B cell (primary cell): ENCODE measurements at regions not wholly inside any gene's neighbourhood (a gene's known extent, or its start where the extent isn't known, plus 50 kb on each side); places are given as distances from the start of the nearest gene placed in this dataset.
"Not testable (repeated sequence)": the region's sequence is repeated elsewhere in the genome, so short reads cannot be mapped to it uniquely, and the experiment has no call there.

Experiments used
- ATAC-seq: fragments of 200-7000 bp; cut with Tn5 transposase; one replicate; pipeline ENCODE4 v1.10.0; 2021; ENCODE audit warnings: low read depth, mild to moderate bottlenecking, moderate number of reproducible peaks, moderate library complexity
- CTCF ChIA-PET: fragments of 350-600 bp; sonication (Branson Sonifier 250); formaldehyde crosslinking; loops from one replicate; lab custom pipeline; 2021; ENCODE audit warnings: antibody characterized with exemption, inconsistent platforms; lab: Charles Lee
- POLR2A ChIA-PET: fragments of 350-600 bp; sonication (Branson Sonifier 250); formaldehyde crosslinking; loops from one replicate; lab custom pipeline; 2021; ENCODE audit warnings: antibody characterized with exemption; lab: Charles Lee
- DNase-seq: peaks from one replicate; pipeline ENCODE4 v3.0.0; 2013
- H2AFZ ChIP-seq: 2 replicates; pipeline ENCODE4 v1.6.1; 2012; ENCODE audit warnings: mild to moderate bottlenecking, low read depth, low read length; ENCODE audit not compliant: insufficient read depth, poor library complexity, severe bottlenecking
- H3K27ac ChIP-seq, 2 donors: 1 replicate in 1 of 2; 2 replicates in 1 of 2; pipeline ENCODE4 v1.5.1; 2012 to 2013; ENCODE audit warnings: low read length in 2 of 2, mild to moderate bottlenecking in 2 of 2, moderate library complexity in 1 of 2
- H3K27me3 ChIP-seq, 4 experiments: fragments of 200-600 bp in 1 of 4; sonication (generic) in 1 of 4; replicated peaks in 1 of 4; 1 replicate in 2 of 4; 2 replicates in 2 of 4; pipeline versions ENCODE4 v1.6.1 to v1.7.0; 2013 to 2016; ENCODE audit warnings: low read length in 3 of 4, mild to moderate bottlenecking in 2 of 4, mixed read lengths in 1 of 4, moderate library complexity in 1 of 4; ENCODE audit not compliant: insufficient read depth in 4 of 4, control insufficient read depth in 3 of 4; ENCODE audit errors: control extremely low read depth in 1 of 4
- H3K36me3 ChIP-seq, 2 experiments: replicated peaks in 1 of 2; 1 replicate in 1 of 2; 2 replicates in 1 of 2; pipeline versions ENCODE4 v1.6.1 to v1.7.1; 2013; ENCODE audit warnings: low read length in 1 of 2; ENCODE audit not compliant: insufficient read depth in 2 of 2, control insufficient read depth in 1 of 2; ENCODE audit errors: control extremely low read depth in 1 of 2, extremely low read depth in 1 of 2
- H3K4me1 ChIP-seq, 2 donors: fragments of 200-600 bp in 1 of 2; sonication (generic) in 1 of 2; 1 replicate in 1 of 2; 2 replicates in 1 of 2; pipeline versions ENCODE4 v1.5.1 to v1.6.1; 2013 to 2017; ENCODE audit warnings: low read length in 2 of 2; ENCODE audit not compliant: control insufficient read depth in 2 of 2, insufficient read depth in 2 of 2
- H3K4me2 ChIP-seq: replicated peaks from 2 replicates; pipeline ENCODE3; 2012; ENCODE audit warnings: mild to moderate bottlenecking, low read depth, low read length; ENCODE audit not compliant: poor library complexity, severe bottlenecking
- H3K4me3 ChIP-seq, 5 experiments: fragments of 200-600 bp in 1 of 5; sonication (generic) in 1 of 5; 1 replicate in 3 of 5; 2 replicates in 2 of 5; pipeline versions ENCODE4 v1.5.1 to v1.7.0; 2011 to 2016; ENCODE audit warnings: low read length in 4 of 5, mild to moderate bottlenecking in 4 of 5, low read depth in 2 of 5, control low read depth in 1 of 5, moderate library complexity in 1 of 5; ENCODE audit not compliant: insufficient read depth in 1 of 5; ENCODE audit errors: control extremely low read depth in 1 of 5, extremely low read depth in 1 of 5
- H3K79me2 ChIP-seq: fragments of 200-600 bp; sonication (generic); one replicate; pipeline ENCODE4 v1.6.0; 2016; ENCODE audit warnings: low read length; ENCODE audit not compliant: control insufficient read depth, insufficient read depth
- H3K9ac ChIP-seq: fragments of 200-600 bp; sonication (generic); 2 replicates; pipeline ENCODE4 v1.6.1; 2017; ENCODE audit warnings: mild to moderate bottlenecking, low read length, moderate library complexity
- H3K9me3 ChIP-seq, 3 donors: one replicate each; pipeline versions ENCODE4 v1.6.1 to v1.7.1; 2013; ENCODE audit warnings: low read length in 2 of 3; ENCODE audit not compliant: control insufficient read depth in 2 of 3, insufficient read depth in 1 of 3; ENCODE audit errors: control extremely low read depth in 1 of 3
- H4K20me1 ChIP-seq: 2 replicates; pipeline ENCODE4 v1.6.0; 2012; ENCODE audit warnings: mild to moderate bottlenecking, low read length; ENCODE audit not compliant: insufficient read depth, control insufficient read depth, poor library complexity, severe bottlenecking
- H3K27ac Mint-ChIP-seq: one replicate; pipeline ENCODE4 v1.8.0; 2021; ENCODE audit warnings: mixed read lengths
- H3K27me3 Mint-ChIP-seq: one replicate; pipeline ENCODE4 v1.8.0; 2021; ENCODE audit warnings: mixed read lengths
- H3K4me1 Mint-ChIP-seq: one replicate; pipeline ENCODE4 v1.8.0; 2021; ENCODE audit warnings: mixed read lengths
- H3K4me3 Mint-ChIP-seq: one replicate; pipeline ENCODE4 v1.8.0; 2021; ENCODE audit warnings: mixed read lengths
- H3K9me3 Mint-ChIP-seq: one replicate; pipeline ENCODE4 v1.8.0; 2022; ENCODE audit warnings: mixed read lengths; ENCODE audit not compliant: insufficient read depth
- EZH2 ChIP-seq: IDR thresholded peaks from 2 replicates; pipeline ENCODE4 v1.6.1; 2012; ENCODE audit warnings: borderline replicate concordance, low read depth, mild to moderate bottlenecking, moderate library complexity, low read length; ENCODE audit not compliant: insufficient read depth, poor library complexity, severe bottlenecking
- whole genome bisulfite sequencing: methylation state at CpG from one replicate; pipeline ENCODE4 v1.1.5; 2013; ENCODE audit warnings: missing lambda C conversion rate; ENCODE audit not compliant: insufficient coverage; 5-methylcytosine and 5-hydroxymethylcytosine counted together
- intact Hi-C: fragments of 100-400 bp; cut with micrococcal nuclease; formaldehyde crosslinking; loops from one replicate; pipeline ENCODE4 v1.10.0; 2022
- TF ChIP-seq, protein P1 (sequence below): fragments of 200-600 bp; IDR thresholded peaks from one replicate; pipeline ENCODE4 v1.8.0; 2022; ENCODE audit warnings: antibody characterized with exemption, mild to moderate bottlenecking

DNA sequence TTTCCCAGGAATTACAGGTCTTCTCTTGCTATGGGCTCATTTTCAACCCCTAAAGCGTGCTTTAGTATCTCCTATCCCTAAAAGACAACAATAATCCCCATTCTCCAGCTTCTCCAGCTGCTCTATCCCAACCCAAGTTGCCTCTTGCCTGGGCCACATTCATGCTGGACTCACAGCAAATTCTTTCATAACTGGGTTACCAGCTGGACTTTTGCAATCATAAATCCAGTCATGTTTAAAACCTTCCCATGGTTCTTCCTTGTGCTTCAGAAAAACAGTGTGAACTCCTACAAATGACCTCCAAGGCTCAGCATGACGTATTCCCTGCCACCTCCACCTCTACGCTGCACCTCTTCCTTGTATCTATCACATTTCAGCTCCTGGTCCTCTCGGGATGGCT is 346.9 kb downstream of the GADD45G start:
- TF ChIP-seq, protein P1, sequence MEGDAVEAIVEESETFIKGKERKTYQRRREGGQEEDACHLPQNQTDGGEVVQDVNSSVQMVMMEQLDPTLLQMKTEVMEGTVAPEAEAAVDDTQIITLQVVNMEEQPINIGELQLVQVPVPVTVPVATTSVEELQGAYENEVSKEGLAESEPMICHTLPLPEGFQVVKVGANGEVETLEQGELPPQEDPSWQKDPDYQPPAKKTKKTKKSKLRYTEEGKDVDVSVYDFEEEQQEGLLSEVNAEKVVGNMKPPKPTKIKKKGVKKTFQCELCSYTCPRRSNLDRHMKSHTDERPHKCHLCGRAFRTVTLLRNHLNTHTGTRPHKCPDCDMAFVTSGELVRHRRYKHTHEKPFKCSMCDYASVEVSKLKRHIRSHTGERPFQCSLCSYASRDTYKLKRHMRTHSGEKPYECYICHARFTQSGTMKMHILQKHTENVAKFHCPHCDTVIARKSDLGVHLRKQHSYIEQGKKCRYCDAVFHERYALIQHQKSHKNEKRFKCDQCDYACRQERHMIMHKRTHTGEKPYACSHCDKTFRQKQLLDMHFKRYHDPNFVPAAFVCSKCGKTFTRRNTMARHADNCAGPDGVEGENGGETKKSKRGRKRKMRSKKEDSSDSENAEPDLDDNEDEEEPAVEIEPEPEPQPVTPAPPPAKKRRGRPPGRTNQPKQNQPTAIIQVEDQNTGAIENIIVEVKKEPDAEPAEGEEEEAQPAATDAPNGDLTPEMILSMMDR, result no peak
- DNase-seq (no peak), ATAC-seq (no peak)
- H2AFZ ChIP-seq, result no peak overlapping the region
- Mint-ChIP-seq H3K4me3 (no peak overlapping the region), H3K27ac (no peak overlapping the region), H3K27me3 (peaks cover 4% of the 10 kb centered on the region), H3K4me1 (no peaks in the 10 kb centered on the region), H3K9me3 (peaks cover 5% of the 10 kb centered on the region)
- no peaks in the 10 kb centered on the region for H4K20me1 ChIP-seq
- no peaks in the 10 kb centered on the region for H3K9me3 ChIP-seq
- no peaks in the 10 kb centered on the region for H3K79me2 ChIP-seq
- CTCF ChIA-PET, result no interaction called here
- intact Hi-C loops, result no loop called here
- no peaks in the 10 kb centered on the region for H3K27me3 ChIP-seq
- POLR2A ChIA-PET, result no interaction called here
- 94% methylated on average over 3 of the region's 4 CpGs for WGBS
- H3K4me1 ChIP-seq, result no peaks in the 10 kb centered on the region
- H3K36me3 ChIP-seq, result no peaks in the 10 kb centered on the region
- no peak overlapping the region for H3K4me3 ChIP-seq
- no peak overlapping the region for H3K27ac ChIP-seq
- H3K4me2 ChIP-seq, result no peak overlapping the region
- H3K9ac ChIP-seq, result no peak overlapping the region

DNA sequence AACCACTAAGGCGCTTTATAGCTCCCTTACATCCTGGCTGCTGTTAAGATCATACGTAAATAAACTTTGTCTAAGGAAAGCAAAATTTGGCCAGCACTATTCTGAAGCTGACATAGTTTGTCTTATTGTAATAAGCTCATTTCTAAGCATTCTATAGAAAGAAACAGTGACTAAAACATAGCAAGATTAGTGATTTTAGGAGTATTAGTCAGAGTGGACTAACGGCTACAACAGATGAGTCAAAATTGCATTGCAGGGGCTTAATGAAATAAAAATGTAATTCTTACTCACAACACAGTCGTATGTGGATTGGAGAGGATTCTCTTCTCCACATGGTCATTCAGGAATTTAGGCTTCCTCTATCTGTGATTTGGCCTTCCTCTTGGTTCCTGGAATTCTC is 347.6 kb downstream of the GADD45G start:
- intact Hi-C loops, result no loop called here
- ATAC-seq (no peak), DNase-seq (no peak)
- Mint-ChIP-seq H3K4me3 (no peak overlapping the region), H3K27ac (no peak overlapping the region), H3K9me3 (peaks cover 5% of the 10 kb centered on the region), H3K27me3 (peaks cover 4% of the 10 kb centered on the region), H3K4me1 (no peaks in the 10 kb centered on the region)
- Histone ChIP-seq H3K4me2 (no peak overlapping the region), H3K4me1 (no peaks in the 10 kb centered on the region), H4K20me1 (no peaks in the 10 kb centered on the region), H3K4me3 (no peak overlapping the region), H3K9ac (no peak overlapping the region), H3K27me3 (no peaks in the 10 kb centered on the region), H3K27ac (no peak overlapping the region), H3K36me3 (no peaks in the 10 kb centered on the region), H3K9me3 (no peaks in the 10 kb centered on the region), H2AFZ (no peak overlapping the region), H3K79me2 (no peaks in the 10 kb centered on the region)
- WGBS, result no CpG with 5 or more reads among the region's 4 CpGs
- ChIA-PET CTCF (no interaction called here), POLR2A (no interaction called here)
- TF ChIP-seq, protein P1, result no peak
- TF ChIP-seq EZH2, result no peak

DNA sequence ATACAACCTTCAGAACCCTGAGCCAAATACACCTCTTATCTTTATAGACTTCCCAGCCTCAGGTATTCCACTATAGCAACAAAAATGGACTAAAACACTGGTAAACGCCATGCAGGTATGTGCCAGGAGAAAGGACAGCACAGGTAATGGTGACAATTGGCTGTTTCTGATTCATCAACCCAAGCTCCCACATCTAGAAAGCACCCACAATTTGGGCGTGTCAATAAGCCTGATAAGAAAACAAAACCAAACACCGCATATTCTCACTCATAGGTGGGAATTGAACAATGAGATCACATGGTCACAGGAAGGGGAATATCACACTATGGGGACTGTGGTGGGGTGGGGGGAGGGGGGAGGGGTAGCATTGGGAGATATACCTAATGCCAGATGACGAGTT is 348.5 kb downstream of the GADD45G start:
- H3K9me3 Mint-ChIP-seq, H3K36me3 ChIP-seq, CTCF ChIA-PET, H3K9ac ChIP-seq, H3K79me2 ChIP-seq, H3K4me3 ChIP-seq, H3K27me3 Mint-ChIP-seq, H3K27ac Mint-ChIP-seq, H3K4me2 ChIP-seq, H3K27me3 ChIP-seq, DNase-seq, H3K9me3 ChIP-seq, H3K4me1 ChIP-seq, H3K4me1 Mint-ChIP-seq, H3K27ac ChIP-seq, ATAC-seq, intact Hi-C loops, H3K4me3 Mint-ChIP-seq, H2AFZ ChIP-seq, POLR2A ChIA-PET, H4K20me1 ChIP-seq: not testable (repeated sequence)
- 100% methylated on average over 1 of the region's 4 CpGs for WGBS
